ENCODE measurements at regions not wholly inside any gene's neighbourhood (a gene's known extent, or its start where the extent isn't known, plus 50 kb on each side); places are given as distances from the start of the nearest gene placed in this dataset.

GRCh38 chr3:147653367-147653923 lies 244.3 kb downstream of the ZIC1 start:
- DNase-seq (ENCODE audit: low read depth in 4 of 6, low spot score in 6 of 6): no peak
- Histone ChIP-seq H3K36me3 (ENCODE audit: control insufficient read depth, insufficient read depth, low read length) (no peaks in the 10 kb centered on the region), H3K4me1 (ENCODE audit: control insufficient read depth, insufficient read depth, low read length) (no peaks in the 10 kb centered on the region), H3K9me3 (ENCODE audit: control insufficient read depth, insufficient read depth, low read length) (no peaks in the 10 kb centered on the region), H3K4me3 (ENCODE audit: low read depth, low read length) (no peak overlapping the region), H3K27me3 (ENCODE audit: control insufficient read depth, insufficient read depth, low read length) (no peaks in the 10 kb centered on the region), H3K27ac (ENCODE audit: low read depth, low read length) (no peak overlapping the region)
- no CpG with 5 or more reads among the region's 1 CpG for WGBS (ENCODE audit: insufficient coverage)

GRCh38 chr3:147654827-147655226 lies 245.7 kb downstream of the ZIC1 start:
- Histone ChIP-seq H3K27ac (ENCODE audit: low read depth, low read length) (no peak overlapping the region), H3K4me1 (ENCODE audit: control insufficient read depth, insufficient read depth, low read length) (no peaks in the 10 kb centered on the region), H3K4me3 (ENCODE audit: low read depth, low read length) (no peak overlapping the region), H3K36me3 (ENCODE audit: control insufficient read depth, insufficient read depth, low read length) (no peaks in the 10 kb centered on the region), H3K9me3 (ENCODE audit: control insufficient read depth, insufficient read depth, low read length) (no peaks in the 10 kb centered on the region), H3K27me3 (ENCODE audit: control insufficient read depth, insufficient read depth, low read length) (no peaks in the 10 kb centered on the region)
- DNase-seq (ENCODE audit: low read depth in 4 of 6, low spot score in 6 of 6): no peak
- WGBS (ENCODE audit: insufficient coverage): no CpG with 5 or more reads among the region's 3 CpGs

- H3K4me1 ChIP-seq (ENCODE audit: control insufficient read depth, insufficient read depth, low read length): no peaks in the 10 kb centered on the region
- no peak overlapping the region for H3K27ac ChIP-seq (ENCODE audit: low read depth, low read length)
- H3K4me3 ChIP-seq (ENCODE audit: low read depth, low read length): no peak overlapping the region
- H3K27me3 ChIP-seq (ENCODE audit: control insufficient read depth, insufficient read depth, low read length): no peaks in the 10 kb centered on the region
- no peaks in the 10 kb centered on the region for H3K9me3 ChIP-seq (ENCODE audit: control insufficient read depth, insufficient read depth, low read length)
- 60% methylated on average over 1 of the region's 2 CpGs for WGBS (ENCODE audit: insufficient coverage)
- no peaks in the 10 kb centered on the region for H3K36me3 ChIP-seq (ENCODE audit: control insufficient read depth, insufficient read depth, low read length)
- no peak for DNase-seq (ENCODE audit: low read depth in 4 of 6, low spot score in 6 of 6)
These were observed 246.1 kb downstream of the ZIC1 start for GRCh38 chr3:147655236-147655635.

- H3K27me3 ChIP-seq (ENCODE audit: control insufficient read depth, insufficient read depth, low read length): no peaks in the 10 kb centered on the region
- no peak overlapping the region for H3K27ac ChIP-seq (ENCODE audit: low read depth, low read length)
- no CpG with 5 or more reads among the region's 2 CpGs for WGBS (ENCODE audit: insufficient coverage)
- no peaks in the 10 kb centered on the region for H3K36me3 ChIP-seq (ENCODE audit: control insufficient read depth, insufficient read depth, low read length)
- no peak overlapping the region for H3K4me3 ChIP-seq (ENCODE audit: low read depth, low read length)
- H3K4me1 ChIP-seq (ENCODE audit: control insufficient read depth, insufficient read depth, low read length): no peaks in the 10 kb centered on the region
- no peak for DNase-seq (ENCODE audit: low read depth in 4 of 6, low spot score in 6 of 6)
- H3K9me3 ChIP-seq (ENCODE audit: control insufficient read depth, insufficient read depth, low read length): no peaks in the 10 kb centered on the region
These were observed 246.9 kb downstream of the ZIC1 start for GRCh38 chr3:147656023-147656422.

- Histone ChIP-seq H3K4me3 (ENCODE audit: low read depth, low read length) (no peak overlapping the region), H3K9me3 (ENCODE audit: control insufficient read depth, insufficient read depth, low read length) (no peaks in the 10 kb centered on the region), H3K4me1 (ENCODE audit: control insufficient read depth, insufficient read depth, low read length) (no peaks in the 10 kb centered on the region), H3K27ac (ENCODE audit: low read depth, low read length) (no peak overlapping the region), H3K27me3 (ENCODE audit: control insufficient read depth, insufficient read depth, low read length) (no peaks in the 10 kb centered on the region), H3K36me3 (ENCODE audit: control insufficient read depth, insufficient read depth, low read length) (no peaks in the 10 kb centered on the region)
- DNase-seq (ENCODE audit: low read depth in 4 of 6, low spot score in 6 of 6): peak in 1 of 6 donors; percentile 50
- WGBS (ENCODE audit: insufficient coverage): 19% methylated on average over 2 of the region's 3 CpGs
These were observed 252.8 kb downstream of the ZIC1 start for GRCh38 chr3:147661916-147662315.

GRCh38 chr3:147662705-147663104 lies 253.5 kb downstream of the ZIC1 start:
- 80% methylated on average over 1 of the region's 1 CpG for WGBS (ENCODE audit: insufficient coverage)
- no peaks in the 10 kb centered on the region for H3K36me3 ChIP-seq (ENCODE audit: control insufficient read depth, insufficient read depth, low read length)
- no peak for DNase-seq (ENCODE audit: low read depth in 4 of 6, low spot score in 6 of 6)
- H3K4me1 ChIP-seq (ENCODE audit: control insufficient read depth, insufficient read depth, low read length): no peaks in the 10 kb centered on the region
- H3K9me3 ChIP-seq (ENCODE audit: control insufficient read depth, insufficient read depth, low read length): no peaks in the 10 kb centered on the region
- no peak overlapping the region for H3K4me3 ChIP-seq (ENCODE audit: low read depth, low read length)
- H3K27me3 ChIP-seq (ENCODE audit: control insufficient read depth, insufficient read depth, low read length): no peaks in the 10 kb centered on the region
- no peak overlapping the region for H3K27ac ChIP-seq (ENCODE audit: low read depth, low read length)

- Histone ChIP-seq H3K9me3 (ENCODE audit: control insufficient read depth, insufficient read depth, low read length) (no peaks in the 10 kb centered on the region), H3K4me3 (ENCODE audit: low read depth, low read length) (no peak overlapping the region), H3K4me1 (ENCODE audit: control insufficient read depth, insufficient read depth, low read length) (no peaks in the 10 kb centered on the region), H3K27ac (ENCODE audit: low read depth, low read length) (no peak overlapping the region), H3K27me3 (ENCODE audit: control insufficient read depth, insufficient read depth, low read length) (no peaks in the 10 kb centered on the region), H3K36me3 (ENCODE audit: control insufficient read depth, insufficient read depth, low read length) (no peaks in the 10 kb centered on the region)
- peak in 1 of 6 donors; percentile 7 for DNase-seq (ENCODE audit: low read depth in 4 of 6, low spot score in 6 of 6)
- 88% methylated on average over 2 of the region's 2 CpGs for WGBS (ENCODE audit: insufficient coverage)
These were observed 259.9 kb downstream of the ZIC1 start for GRCh38 chr3:147669077-147669476.

- Histone ChIP-seq H3K36me3 (ENCODE audit: control insufficient read depth, insufficient read depth, low read length) (no peaks in the 10 kb centered on the region), H3K9me3 (ENCODE audit: control insufficient read depth, insufficient read depth, low read length) (no peaks in the 10 kb centered on the region), H3K27ac (ENCODE audit: low read depth, low read length) (no peak overlapping the region), H3K4me1 (ENCODE audit: control insufficient read depth, insufficient read depth, low read length) (no peaks in the 10 kb centered on the region), H3K4me3 (ENCODE audit: low read depth, low read length) (no peak overlapping the region), H3K27me3 (ENCODE audit: control insufficient read depth, insufficient read depth, low read length) (no peaks in the 10 kb centered on the region)
- DNase-seq (ENCODE audit: low read depth in 4 of 6, low spot score in 6 of 6): peak in 2 of 6 donors; percentile 9 to 28
These were observed 262.9 kb downstream of the ZIC1 start for GRCh38 chr3:147672035-147672434.

GRCh38 chr3:147672436-147672835 lies 263.3 kb downstream of the ZIC1 start:
- Histone ChIP-seq H3K4me3 (ENCODE audit: low read depth, low read length) (no peak overlapping the region), H3K36me3 (ENCODE audit: control insufficient read depth, insufficient read depth, low read length) (no peaks in the 10 kb centered on the region), H3K27me3 (ENCODE audit: control insufficient read depth, insufficient read depth, low read length) (no peaks in the 10 kb centered on the region), H3K9me3 (ENCODE audit: control insufficient read depth, insufficient read depth, low read length) (no peaks in the 10 kb centered on the region), H3K27ac (ENCODE audit: low read depth, low read length) (no peak overlapping the region), H3K4me1 (ENCODE audit: control insufficient read depth, insufficient read depth, low read length) (no peaks in the 10 kb centered on the region)
- 67% methylated on average over 1 of the region's 2 CpGs for WGBS (ENCODE audit: insufficient coverage)
- no peak for DNase-seq (ENCODE audit: low read depth in 4 of 6, low spot score in 6 of 6)

- Histone ChIP-seq H3K4me3 (ENCODE audit: low read depth, low read length) (no peak overlapping the region), H3K4me1 (ENCODE audit: control insufficient read depth, insufficient read depth, low read length) (no peaks in the 10 kb centered on the region), H3K36me3 (ENCODE audit: control insufficient read depth, insufficient read depth, low read length) (no peaks in the 10 kb centered on the region), H3K27ac (ENCODE audit: low read depth, low read length) (no peak overlapping the region), H3K27me3 (ENCODE audit: control insufficient read depth, insufficient read depth, low read length) (no peaks in the 10 kb centered on the region), H3K9me3 (ENCODE audit: control insufficient read depth, insufficient read depth, low read length) (no peaks in the 10 kb centered on the region)
- peak in 2 of 6 donors; percentile 11 to 92 for DNase-seq (ENCODE audit: low read depth in 4 of 6, low spot score in 6 of 6)
- no CpG with 5 or more reads among the region's 2 CpGs for WGBS (ENCODE audit: insufficient coverage)
These were observed 266.6 kb downstream of the ZIC1 start for GRCh38 chr3:147675761-147676160.

Data from spinal cord (tissue), 9 donors.